ENCODE measurements at regions not wholly inside any gene's neighbourhood (a gene's known extent, or its start where the extent isn't known, plus 50 kb on each side); places are given as distances from the start of the nearest gene placed in this dataset.

GRCh38 chr2:84271977-84272376 lies 187.1 kb downstream of the SUCLG1 start:
- H3K36me3 ChIP-seq (ENCODE audit: insufficient read depth, low read length) = no peaks in the 10 kb centered on the region
- no peaks in the 10 kb centered on the region for H3K79me2 ChIP-seq (ENCODE audit: insufficient read depth, low read length)
- no peak overlapping the region for H3K4me3 ChIP-seq (ENCODE audit: low read length, poor library complexity, severe bottlenecking)
- H3F3A ChIP-seq (ENCODE audit: low read depth) = no peaks in the 10 kb centered on the region
- TF ChIP-seq EZH2phosphoT487 (IDR thresholded peaks at IDR 0.05; ENCODE audit: borderline replicate concordance) = no peak
- no peak for TF ChIP-seq CTCF (conservative IDR thresholded peaks at IDR 0.05; ENCODE audit: low read length)
- no peak overlapping the region for H3K9ac ChIP-seq (ENCODE audit: low read depth, low read length, poor library complexity, severe bottlenecking)
- no peaks in the 10 kb centered on the region for H3K27me3 ChIP-seq (ENCODE audit: insufficient read depth, low read length, poor library complexity, severe bottlenecking)
- no peak overlapping the region for H3K4me2 ChIP-seq (ENCODE audit: low read depth, low read length, poor library complexity, severe bottlenecking)
- no peaks in the 10 kb centered on the region for H3K9me3 ChIP-seq (ENCODE audit: insufficient read depth, low read depth, low read length)
- no peak overlapping the region for H2AFZ ChIP-seq (ENCODE audit: low read length)
- no peaks in the 10 kb centered on the region for H3K9me2 ChIP-seq (replicated peaks; ENCODE audit: low read depth, low read length)
- H4K20me1 ChIP-seq (ENCODE audit: insufficient read depth, low read length, poor library complexity, severe bottlenecking) = no peaks in the 10 kb centered on the region
- H3K4me1 ChIP-seq (ENCODE audit: insufficient read depth, low read length, poor library complexity, severe bottlenecking) = no peaks in the 10 kb centered on the region

GRCh38 chr2:84257831-84258230 lies 201.2 kb downstream of the SUCLG1 start:
- no peaks in the 10 kb centered on the region for H3K36me3 ChIP-seq (ENCODE audit: insufficient read depth, low read length)
- H2AFZ ChIP-seq (ENCODE audit: low read length) = no peak overlapping the region
- H3K9ac ChIP-seq (ENCODE audit: low read depth, low read length, poor library complexity, severe bottlenecking) = no peak overlapping the region
- H4K20me1 ChIP-seq (ENCODE audit: insufficient read depth, low read length, poor library complexity, severe bottlenecking) = no peaks in the 10 kb centered on the region
- no peaks in the 10 kb centered on the region for H3K4me1 ChIP-seq (ENCODE audit: insufficient read depth, low read length, poor library complexity, severe bottlenecking)
- H3K9me3 ChIP-seq (ENCODE audit: insufficient read depth, low read depth, low read length) = no peaks in the 10 kb centered on the region
- no peaks in the 10 kb centered on the region for H3K79me2 ChIP-seq (ENCODE audit: insufficient read depth, low read length)
- TF ChIP-seq CTCF (conservative IDR thresholded peaks at IDR 0.05; ENCODE audit: low read length) = no peak
- H3K4me2 ChIP-seq (ENCODE audit: low read depth, low read length, poor library complexity, severe bottlenecking) = no peak overlapping the region
- no peak overlapping the region for H3K4me3 ChIP-seq (ENCODE audit: low read length, poor library complexity, severe bottlenecking)
- H3K27me3 ChIP-seq (ENCODE audit: insufficient read depth, low read length, poor library complexity, severe bottlenecking) = no peaks in the 10 kb centered on the region
- H3K9me2 ChIP-seq (replicated peaks; ENCODE audit: low read depth, low read length) = no peaks in the 10 kb centered on the region
- H3F3A ChIP-seq (ENCODE audit: low read depth) = no peaks in the 10 kb centered on the region

- H3K4me2 ChIP-seq (ENCODE audit: low read depth, low read length, poor library complexity, severe bottlenecking) = no peak overlapping the region
- H3K79me2 ChIP-seq (ENCODE audit: insufficient read depth, low read length) = no peaks in the 10 kb centered on the region
- no peak overlapping the region for H2AFZ ChIP-seq (ENCODE audit: low read length)
- no peak for TF ChIP-seq CTCF (conservative IDR thresholded peaks at IDR 0.05; ENCODE audit: low read length)
- TF ChIP-seq EZH2phosphoT487 (IDR thresholded peaks at IDR 0.05; ENCODE audit: borderline replicate concordance) = no peak
- H3K9ac ChIP-seq (ENCODE audit: low read depth, low read length, poor library complexity, severe bottlenecking) = no peak overlapping the region
- H4K20me1 ChIP-seq (ENCODE audit: insufficient read depth, low read length, poor library complexity, severe bottlenecking) = no peaks in the 10 kb centered on the region
- no peaks in the 10 kb centered on the region for H3K9me2 ChIP-seq (replicated peaks; ENCODE audit: low read depth, low read length)
- no peaks in the 10 kb centered on the region for H3K4me1 ChIP-seq (ENCODE audit: insufficient read depth, low read length, poor library complexity, severe bottlenecking)
- H3K27me3 ChIP-seq (ENCODE audit: insufficient read depth, low read length, poor library complexity, severe bottlenecking) = no peaks in the 10 kb centered on the region
- no peak overlapping the region for H3K4me3 ChIP-seq (ENCODE audit: low read length, poor library complexity, severe bottlenecking)
- no peaks in the 10 kb centered on the region for H3K9me3 ChIP-seq (ENCODE audit: insufficient read depth, low read depth, low read length)
- H3K36me3 ChIP-seq (ENCODE audit: insufficient read depth, low read length) = no peaks in the 10 kb centered on the region
- no peaks in the 10 kb centered on the region for H3F3A ChIP-seq (ENCODE audit: low read depth)
These were observed 207.3 kb downstream of the SUCLG1 start for GRCh38 chr2:84251651-84252302.

Data from Loucy (cell line).